WERI-Rb-1 (cell line): ENCODE measurements at regions not wholly inside any gene's neighbourhood (a gene's known extent, or its start where the extent isn't known, plus 50 kb on each side); places are given as distances from the start of the nearest gene placed in this dataset.

ENCODE experiments used
- DNase-seq: peaks from one replicate; pipeline ENCODE4 v3.0.0-alpha.2; 2020
- H3K27ac ChIP-seq: fragments of 250-450 bp; sonication (Bioruptor Pico); 2 replicates; pipeline ENCODE4 v1.5.1; 2020; ENCODE audit warnings: mild to moderate bottlenecking, moderate library complexity
- H3K27me3 ChIP-seq: fragments of 250-450 bp; sonication (Bioruptor Pico); 2 replicates; pipeline ENCODE4 v1.5.1; 2021; ENCODE audit warnings: mild to moderate bottlenecking, low read depth, moderate library complexity; ENCODE audit not compliant: insufficient read depth, severe bottlenecking
- H3K36me3 ChIP-seq: fragments of 250-450 bp; sonication (Bioruptor Pico); 2 replicates; pipeline ENCODE4 v1.5.1; 2020; ENCODE audit warnings: mild to moderate bottlenecking, moderate library complexity
- H3K4me3 ChIP-seq: 2 replicates; pipeline ENCODE4 v1.5.1; 2011; ENCODE audit warnings: low read depth, mild to moderate bottlenecking, control low read depth, low read length
- H3K9me3 ChIP-seq: fragments of 250-450 bp; sonication (Bioruptor Pico); 2 replicates; pipeline ENCODE4 v1.5.1; 2021; ENCODE audit warnings: mild to moderate bottlenecking, moderate library complexity; ENCODE audit not compliant: severe bottlenecking
- TF ChIP-seq, protein P1 (sequence below): IDR thresholded peaks from 2 replicates; pipeline ENCODE4 v1.5.1; 2011; ENCODE audit warnings: low read depth, mild to moderate bottlenecking, control low read depth, inconsistent platforms, low read length

DNA sequence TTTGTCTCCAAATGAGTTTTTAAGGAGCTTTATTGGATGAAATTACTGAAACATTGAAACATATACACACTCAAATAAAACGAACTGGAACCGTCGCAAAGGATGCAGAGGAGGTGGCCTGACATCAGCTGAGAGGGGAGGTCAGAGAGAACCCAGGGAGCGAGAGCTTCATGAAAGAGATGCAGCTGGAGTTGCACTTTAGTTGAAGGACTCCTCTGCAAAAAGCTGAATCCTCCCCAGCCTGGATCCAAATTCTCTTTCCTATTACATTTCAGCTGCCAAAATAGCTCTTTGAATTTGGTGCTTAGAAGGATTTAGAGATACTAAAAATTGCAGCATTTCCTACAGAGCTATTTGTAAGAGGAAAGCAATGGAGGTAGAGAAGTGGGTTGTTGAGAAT, 140.0 kb upstream of the DPP6 start:
- no peaks in the 10 kb centered on the region for H3K36me3 ChIP-seq
- H3K27ac ChIP-seq: no peak overlapping the region
- no peak for DNase-seq
- no peaks in the 10 kb centered on the region for H3K9me3 ChIP-seq
- peaks cover 73% of the 10 kb centered on the region for H3K27me3 ChIP-seq
- TF ChIP-seq, protein P1, sequence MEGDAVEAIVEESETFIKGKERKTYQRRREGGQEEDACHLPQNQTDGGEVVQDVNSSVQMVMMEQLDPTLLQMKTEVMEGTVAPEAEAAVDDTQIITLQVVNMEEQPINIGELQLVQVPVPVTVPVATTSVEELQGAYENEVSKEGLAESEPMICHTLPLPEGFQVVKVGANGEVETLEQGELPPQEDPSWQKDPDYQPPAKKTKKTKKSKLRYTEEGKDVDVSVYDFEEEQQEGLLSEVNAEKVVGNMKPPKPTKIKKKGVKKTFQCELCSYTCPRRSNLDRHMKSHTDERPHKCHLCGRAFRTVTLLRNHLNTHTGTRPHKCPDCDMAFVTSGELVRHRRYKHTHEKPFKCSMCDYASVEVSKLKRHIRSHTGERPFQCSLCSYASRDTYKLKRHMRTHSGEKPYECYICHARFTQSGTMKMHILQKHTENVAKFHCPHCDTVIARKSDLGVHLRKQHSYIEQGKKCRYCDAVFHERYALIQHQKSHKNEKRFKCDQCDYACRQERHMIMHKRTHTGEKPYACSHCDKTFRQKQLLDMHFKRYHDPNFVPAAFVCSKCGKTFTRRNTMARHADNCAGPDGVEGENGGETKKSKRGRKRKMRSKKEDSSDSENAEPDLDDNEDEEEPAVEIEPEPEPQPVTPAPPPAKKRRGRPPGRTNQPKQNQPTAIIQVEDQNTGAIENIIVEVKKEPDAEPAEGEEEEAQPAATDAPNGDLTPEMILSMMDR: no peak
- no peak overlapping the region for H3K4me3 ChIP-seq

DNA sequence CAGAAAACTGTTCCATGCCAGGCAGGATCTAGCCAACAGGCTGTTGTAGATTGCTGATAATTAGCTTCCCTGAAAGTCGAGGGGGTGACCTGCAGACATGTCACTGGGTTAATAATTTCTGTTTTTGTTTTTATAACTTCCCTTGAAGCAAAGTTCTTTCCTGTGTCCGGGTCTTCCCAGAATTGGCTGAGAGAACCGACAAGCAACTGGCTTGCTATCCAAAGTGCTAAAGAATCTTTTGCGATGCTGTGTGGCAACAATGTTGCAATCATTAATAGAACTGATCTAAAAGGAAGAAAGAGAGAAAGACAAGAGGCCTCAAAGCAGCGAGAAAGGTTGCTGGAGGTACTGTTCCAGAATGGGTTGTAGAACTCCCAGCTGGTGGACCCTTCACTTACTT, 132.1 kb upstream of the DPP6 start:
- TF ChIP-seq, protein P1: no peak
- DNase-seq: no peak
- H3K36me3 ChIP-seq: no peaks in the 10 kb centered on the region
- H3K4me3 ChIP-seq: no peak overlapping the region
- H3K9me3 ChIP-seq: no peaks in the 10 kb centered on the region
- H3K27ac ChIP-seq: no peak overlapping the region
- peaks cover 65% of the 10 kb centered on the region for H3K27me3 ChIP-seq

DNA sequence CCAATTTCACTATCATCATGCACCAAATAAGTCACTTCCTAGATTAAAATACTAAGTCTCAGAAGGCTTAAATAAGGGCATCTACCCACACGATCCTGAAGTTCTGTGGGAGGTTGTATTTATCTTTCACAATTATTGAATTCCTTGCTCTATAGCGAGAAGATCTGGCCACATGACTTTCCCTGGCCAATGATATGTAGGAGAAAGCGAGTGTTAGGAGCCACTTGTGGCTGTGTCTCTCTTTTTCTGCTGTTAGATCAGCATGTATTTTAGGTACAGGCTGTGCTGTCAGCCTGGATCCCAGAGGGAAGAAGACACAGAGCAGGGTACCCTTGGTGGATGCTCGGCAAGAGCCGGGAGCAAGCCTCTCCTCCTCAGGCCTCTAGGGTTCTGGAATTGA, 131.3 kb upstream of the DPP6 start:
- H3K36me3 ChIP-seq: no peaks in the 10 kb centered on the region
- no peak for DNase-seq
- TF ChIP-seq, protein P1: no peak
- peaks cover 69% of the 10 kb centered on the region for H3K27me3 ChIP-seq
- H3K4me3 ChIP-seq: no peak overlapping the region
- no peak overlapping the region for H3K27ac ChIP-seq
- no peaks in the 10 kb centered on the region for H3K9me3 ChIP-seq

DNA sequence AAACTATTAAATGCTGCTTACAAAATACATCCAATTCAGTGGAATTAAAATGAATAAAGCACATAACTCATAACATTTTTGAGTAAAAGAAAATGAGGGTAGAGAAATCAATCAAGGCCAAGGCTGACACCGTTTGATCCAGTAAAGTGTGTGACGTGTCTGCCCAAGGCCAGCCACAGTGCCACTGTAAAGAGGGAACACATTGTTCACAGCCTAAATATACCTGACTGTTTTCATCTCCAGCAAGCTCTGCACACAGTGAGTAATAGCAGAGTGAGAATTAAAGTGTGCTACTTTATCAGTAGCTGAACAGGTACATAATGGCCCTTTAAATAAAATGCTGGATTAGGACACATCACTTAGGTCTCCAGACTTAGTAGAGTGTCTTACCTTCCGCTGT, 130.8 kb upstream of the DPP6 start:
- H3K9me3 ChIP-seq: no peaks in the 10 kb centered on the region
- no peak overlapping the region for H3K27ac ChIP-seq
- no peaks in the 10 kb centered on the region for H3K36me3 ChIP-seq
- TF ChIP-seq, protein P1: no peak
- H3K27me3 ChIP-seq: peaks cover 70% of the 10 kb centered on the region
- no peak for DNase-seq
- no peak overlapping the region for H3K4me3 ChIP-seq

DNA sequence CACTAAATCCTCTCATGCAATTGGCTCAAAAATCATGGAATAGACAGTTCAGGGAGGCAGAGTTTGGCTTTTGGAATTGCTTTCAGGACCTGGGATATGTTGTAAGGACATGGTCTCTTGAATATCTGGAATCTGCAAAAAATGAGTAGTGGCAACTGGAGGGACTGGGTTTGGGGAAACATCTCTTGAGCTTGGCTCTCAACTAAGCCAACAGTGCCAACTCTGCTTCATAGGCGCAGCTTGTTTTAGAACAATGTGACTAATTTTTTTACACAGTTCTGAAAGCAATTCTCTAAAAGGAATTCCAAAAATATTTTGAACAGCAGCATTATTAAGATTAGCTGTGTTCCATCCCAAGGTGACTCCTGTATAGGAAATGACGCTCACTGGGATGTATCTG, 121.5 kb upstream of the DPP6 start:
- Histone ChIP-seq H3K36me3 (no peaks in the 10 kb centered on the region), H3K4me3 (no peak overlapping the region)
- no peak for DNase-seq

DNA sequence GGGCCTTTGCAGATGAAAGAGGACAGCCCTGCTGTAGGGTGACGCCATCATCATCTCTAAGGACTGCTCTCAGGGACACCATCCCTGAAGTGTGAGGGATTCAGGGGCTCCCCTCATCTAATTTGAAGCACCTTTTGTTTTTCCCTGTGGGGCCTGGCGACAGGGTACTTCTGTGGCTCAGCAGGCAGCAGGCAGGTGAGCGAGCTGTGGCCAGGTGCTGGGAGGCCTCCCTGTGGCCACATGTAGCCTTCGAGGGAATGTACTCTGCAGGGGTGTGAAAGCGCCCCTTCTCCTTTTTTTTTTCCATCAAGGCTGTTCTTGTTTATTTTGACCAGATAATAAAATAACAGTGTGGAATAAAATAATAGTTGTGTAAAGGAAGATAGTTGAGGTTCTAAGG, 118.2 kb upstream of the DPP6 start:
- Histone ChIP-seq H3K27ac (no peak overlapping the region), H3K36me3 (no peaks in the 10 kb centered on the region), H3K4me3 (no peak overlapping the region), H3K9me3 (no peaks in the 10 kb centered on the region), H3K27me3 (peaks cover 82% of the 10 kb centered on the region)
- DNase-seq: no peak
- TF ChIP-seq, protein P1: no peak

More for the DNA sequence above, 121.5 kb upstream of the DPP6 start:
- TF ChIP-seq, protein P1: no peak
- no peak overlapping the region for H3K27ac ChIP-seq
- peaks cover 79% of the 10 kb centered on the region for H3K27me3 ChIP-seq
- H3K9me3 ChIP-seq: no peaks in the 10 kb centered on the region
